ENCODE measurements at regions not wholly inside any gene's neighbourhood (a gene's known extent, or its start where the extent isn't known, plus 50 kb on each side); places are given as distances from the start of the nearest gene placed in this dataset.

DNA sequence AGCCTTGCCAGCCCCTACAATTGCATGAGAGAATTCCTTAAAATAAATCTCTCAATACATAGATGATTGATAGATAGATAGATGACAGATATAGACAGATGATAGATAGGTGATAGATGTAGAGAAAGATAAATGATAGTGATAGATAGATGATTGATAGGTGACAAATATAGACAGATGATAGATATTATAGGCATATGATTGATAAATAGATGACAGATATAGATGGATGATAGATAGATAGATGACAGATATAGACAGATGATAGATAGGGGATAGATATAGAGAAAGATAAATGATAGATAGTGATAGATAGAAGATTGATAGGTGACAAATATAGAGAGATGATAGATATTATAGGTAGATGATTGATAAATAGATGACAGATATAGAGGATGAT lies 564.6 kb downstream of the ETS1 start:
- TF ChIP-seq, protein P1, sequence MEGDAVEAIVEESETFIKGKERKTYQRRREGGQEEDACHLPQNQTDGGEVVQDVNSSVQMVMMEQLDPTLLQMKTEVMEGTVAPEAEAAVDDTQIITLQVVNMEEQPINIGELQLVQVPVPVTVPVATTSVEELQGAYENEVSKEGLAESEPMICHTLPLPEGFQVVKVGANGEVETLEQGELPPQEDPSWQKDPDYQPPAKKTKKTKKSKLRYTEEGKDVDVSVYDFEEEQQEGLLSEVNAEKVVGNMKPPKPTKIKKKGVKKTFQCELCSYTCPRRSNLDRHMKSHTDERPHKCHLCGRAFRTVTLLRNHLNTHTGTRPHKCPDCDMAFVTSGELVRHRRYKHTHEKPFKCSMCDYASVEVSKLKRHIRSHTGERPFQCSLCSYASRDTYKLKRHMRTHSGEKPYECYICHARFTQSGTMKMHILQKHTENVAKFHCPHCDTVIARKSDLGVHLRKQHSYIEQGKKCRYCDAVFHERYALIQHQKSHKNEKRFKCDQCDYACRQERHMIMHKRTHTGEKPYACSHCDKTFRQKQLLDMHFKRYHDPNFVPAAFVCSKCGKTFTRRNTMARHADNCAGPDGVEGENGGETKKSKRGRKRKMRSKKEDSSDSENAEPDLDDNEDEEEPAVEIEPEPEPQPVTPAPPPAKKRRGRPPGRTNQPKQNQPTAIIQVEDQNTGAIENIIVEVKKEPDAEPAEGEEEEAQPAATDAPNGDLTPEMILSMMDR (IDR thresholded peaks at IDR 0.05) = no peak
- TF ChIP-seq POLR2A (IDR thresholded peaks at IDR 0.05; ENCODE audit: low read depth) (no peak), POLR2AphosphoS5 (IDR thresholded peaks at IDR 0.05) (no peak), EP300 (IDR thresholded peaks at IDR 0.05) (no peak)
